ENCODE measurements at regions not wholly inside any gene's neighbourhood (a gene's known extent, or its start where the extent isn't known, plus 50 kb on each side); places are given as distances from the start of the nearest gene placed in this dataset.

GRCh38 chr4:151921386-151921785 lies 160.6 kb upstream of the GATB start:
- in situ Hi-C loops (cut with HindIII; ENCODE audit: low sequenced_read_pairs) = no loop called here

- in situ Hi-C loops (cut with HindIII; ENCODE audit: low sequenced_read_pairs) = no loop called here
Observed at GRCh38 chr4:151917145-151917734, 156.4 kb upstream of the GATB start.

- in situ Hi-C loops (cut with HindIII; ENCODE audit: low sequenced_read_pairs) = no loop called here
Observed at GRCh38 chr4:151912632-151913031, 151.8 kb upstream of the GATB start.

- in situ Hi-C loops (cut with HindIII; ENCODE audit: low sequenced_read_pairs) = no loop called here
Observed at GRCh38 chr4:151911970-151912369, 151.2 kb upstream of the GATB start.

GRCh38 chr4:151908734-151909497 lies 148.1 kb upstream of the GATB start:
- in situ Hi-C loops (cut with HindIII; ENCODE audit: low sequenced_read_pairs) = no loop called here

GRCh38 chr4:151908201-151908600 lies 147.4 kb upstream of the GATB start:
- in situ Hi-C loops (cut with HindIII; ENCODE audit: low sequenced_read_pairs) = no loop called here

GRCh38 chr4:151906438-151906837 lies 145.6 kb upstream of the GATB start:
- in situ Hi-C loops (cut with HindIII; ENCODE audit: low sequenced_read_pairs) = no loop called here

- in situ Hi-C loops (cut with HindIII; ENCODE audit: low sequenced_read_pairs) = no loop called here
Observed at GRCh38 chr4:151905197-151905596, 144.4 kb upstream of the GATB start.

GRCh38 chr4:151901631-151902030 lies 140.8 kb upstream of the GATB start:
- in situ Hi-C loops (cut with HindIII; ENCODE audit: low sequenced_read_pairs) = no loop called here

- in situ Hi-C loops (cut with HindIII; ENCODE audit: low sequenced_read_pairs) = no loop called here
Observed at GRCh38 chr4:151896880-151897279, 136.1 kb upstream of the GATB start.

- in situ Hi-C loops (cut with HindIII; ENCODE audit: low sequenced_read_pairs) = no loop called here
Observed at GRCh38 chr4:151895671-151896070, 134.9 kb upstream of the GATB start.

GRCh38 chr4:151894246-151894645 lies 133.4 kb upstream of the GATB start:
- in situ Hi-C loops (cut with HindIII; ENCODE audit: low sequenced_read_pairs) = no loop called here

- in situ Hi-C loops (cut with HindIII; ENCODE audit: low sequenced_read_pairs) = no loop called here
Observed at GRCh38 chr4:151888367-151888866, 127.6 kb upstream of the GATB start.

GRCh38 chr4:151887816-151888180 lies 127.0 kb upstream of the GATB start:
- in situ Hi-C loops (cut with HindIII; ENCODE audit: low sequenced_read_pairs) = no loop called here

GRCh38 chr4:151887031-151887815 lies 126.4 kb upstream of the GATB start:
- in situ Hi-C loops (cut with HindIII; ENCODE audit: low sequenced_read_pairs) = no loop called here

- in situ Hi-C loops (cut with HindIII; ENCODE audit: low sequenced_read_pairs) = no loop called here
Observed at GRCh38 chr4:151885123-151885522, 124.3 kb upstream of the GATB start.

GRCh38 chr4:151883747-151884146 lies 122.9 kb upstream of the GATB start:
- in situ Hi-C loops (cut with HindIII; ENCODE audit: low sequenced_read_pairs) = loop anchor here (5.0 kb wide), 3 partner anchors 56 to 106 kb away; no protein-coding TSS in a partner anchor

- in situ Hi-C loops (cut with HindIII; ENCODE audit: low sequenced_read_pairs) = loop anchor here (5.0 kb wide), 3 partner anchors 55 to 105 kb away; no protein-coding TSS in a partner anchor
Observed at GRCh38 chr4:151882072-151882803, 121.4 kb upstream of the GATB start.

- in situ Hi-C loops (cut with HindIII; ENCODE audit: low sequenced_read_pairs) = loop anchor here (5.0 kb wide), 3 partner anchors 53 to 107 kb away; no protein-coding TSS in a partner anchor
Observed at GRCh38 chr4:151879705-151880445, 119.1 kb upstream of the GATB start.

- in situ Hi-C loops (cut with HindIII; ENCODE audit: low sequenced_read_pairs) = no loop called here
Observed at GRCh38 chr4:151876381-151876988, 115.7 kb upstream of the GATB start.
